ENCODE measurements at regions not wholly inside any gene's neighbourhood (a gene's known extent, or its start where the extent isn't known, plus 50 kb on each side); places are given as distances from the start of the nearest gene placed in this dataset.

GRCh38 chr2:149738767-149739166 lies 151.2 kb upstream of the MMADHC start:
- TF ChIP-seq, protein P1, sequence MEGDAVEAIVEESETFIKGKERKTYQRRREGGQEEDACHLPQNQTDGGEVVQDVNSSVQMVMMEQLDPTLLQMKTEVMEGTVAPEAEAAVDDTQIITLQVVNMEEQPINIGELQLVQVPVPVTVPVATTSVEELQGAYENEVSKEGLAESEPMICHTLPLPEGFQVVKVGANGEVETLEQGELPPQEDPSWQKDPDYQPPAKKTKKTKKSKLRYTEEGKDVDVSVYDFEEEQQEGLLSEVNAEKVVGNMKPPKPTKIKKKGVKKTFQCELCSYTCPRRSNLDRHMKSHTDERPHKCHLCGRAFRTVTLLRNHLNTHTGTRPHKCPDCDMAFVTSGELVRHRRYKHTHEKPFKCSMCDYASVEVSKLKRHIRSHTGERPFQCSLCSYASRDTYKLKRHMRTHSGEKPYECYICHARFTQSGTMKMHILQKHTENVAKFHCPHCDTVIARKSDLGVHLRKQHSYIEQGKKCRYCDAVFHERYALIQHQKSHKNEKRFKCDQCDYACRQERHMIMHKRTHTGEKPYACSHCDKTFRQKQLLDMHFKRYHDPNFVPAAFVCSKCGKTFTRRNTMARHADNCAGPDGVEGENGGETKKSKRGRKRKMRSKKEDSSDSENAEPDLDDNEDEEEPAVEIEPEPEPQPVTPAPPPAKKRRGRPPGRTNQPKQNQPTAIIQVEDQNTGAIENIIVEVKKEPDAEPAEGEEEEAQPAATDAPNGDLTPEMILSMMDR (conservative IDR thresholded peaks at IDR 0.05) = no peak
- no peak for TF ChIP-seq EZH2 (IDR thresholded peaks at IDR 0.05; ENCODE audit: low read depth)

Measured in PC-9 (cell line).